ENCODE measurements at regions not wholly inside any gene's neighbourhood (a gene's known extent, or its start where the extent isn't known, plus 50 kb on each side); places are given as distances from the start of the nearest gene placed in this dataset.
A peak's percentile ranks its signal among the peaks of the same experiment; 100 is the strongest.
"Not testable (repeated sequence)": the region's sequence is repeated elsewhere in the genome, so short reads cannot be mapped to it uniquely, and the experiment has no call there.

- no peak for DNase-seq (ENCODE audit: low read depth)
Observed at GRCh38 chr2:129821445-129821844, 158.0 kb upstream of the RAB6C start.

GRCh38 chr2:129823044-129823443 is 156.4 kb upstream of the RAB6C start:
- no peak for DNase-seq (ENCODE audit: low read depth)

- no peak for DNase-seq (ENCODE audit: low read depth)
Observed at GRCh38 chr2:129827311-129828090, 152.0 kb upstream of the RAB6C start.

GRCh38 chr2:129828792-129829191 is 150.7 kb upstream of the RAB6C start:
- no peak for DNase-seq (ENCODE audit: low read depth)

- no peak for DNase-seq (ENCODE audit: low read depth)
Observed at GRCh38 chr2:129829588-129829987, 149.9 kb upstream of the RAB6C start.

GRCh38 chr2:129831018-129831417 is 148.4 kb upstream of the RAB6C start:
- no peak for DNase-seq (ENCODE audit: low read depth)

GRCh38 chr2:129833465-129833864 is 146.0 kb upstream of the RAB6C start:
- not testable (repeated sequence) for DNase-seq (ENCODE audit: low read depth)

GRCh38 chr2:129847043-129847442 is 132.4 kb upstream of the RAB6C start:
- DNase-seq (ENCODE audit: low read depth): no peak

GRCh38 chr2:129849559-129850160 is 129.8 kb upstream of the RAB6C start:
- DNase-seq (ENCODE audit: low read depth): no peak

- no peak for DNase-seq (ENCODE audit: low read depth)
Observed at GRCh38 chr2:129857200-129857599, 122.3 kb upstream of the RAB6C start.

- DNase-seq (ENCODE audit: low read depth): no peak
Observed at GRCh38 chr2:129859175-129859574, 120.3 kb upstream of the RAB6C start.

GRCh38 chr2:129860088-129860487 is 119.4 kb upstream of the RAB6C start:
- no peak for DNase-seq (ENCODE audit: low read depth)

- DNase-seq (ENCODE audit: low read depth): no peak
Observed at GRCh38 chr2:129861666-129862288, 117.7 kb upstream of the RAB6C start.

GRCh38 chr2:129862668-129863067 is 116.8 kb upstream of the RAB6C start:
- no peak for DNase-seq (ENCODE audit: low read depth)

GRCh38 chr2:129863350-129863749 is 116.1 kb upstream of the RAB6C start:
- no peak for DNase-seq (ENCODE audit: low read depth)

- DNase-seq (ENCODE audit: low read depth): no peak
Observed at GRCh38 chr2:129864719-129865118, 114.7 kb upstream of the RAB6C start.

- DNase-seq (ENCODE audit: low read depth): no peak
Observed at GRCh38 chr2:129865976-129866375, 113.5 kb upstream of the RAB6C start.

- no peak for DNase-seq (ENCODE audit: low read depth)
Observed at GRCh38 chr2:129866391-129866790, 113.1 kb upstream of the RAB6C start.

GRCh38 chr2:129868151-129868550 is 111.3 kb upstream of the RAB6C start:
- DNase-seq (ENCODE audit: low read depth): no peak

- no peak for DNase-seq (ENCODE audit: low read depth)
Observed at GRCh38 chr2:129870685-129871241, 108.7 kb upstream of the RAB6C start.

GRCh38 chr2:129872446-129872845 is 107.0 kb upstream of the RAB6C start:
- no peak for DNase-seq (ENCODE audit: low read depth)

- DNase-seq (ENCODE audit: low read depth): no peak
Observed at GRCh38 chr2:129876541-129876940, 102.9 kb upstream of the RAB6C start.

GRCh38 chr2:129877289-129877741 is 102.2 kb upstream of the RAB6C start:
- peak; percentile 70 for DNase-seq (ENCODE audit: low read depth)

Measured in stimulated activated CD8-positive, alpha-beta memory T cell treated with anti-CD3 and anti-CD28 coated beads, Interleukin-12 subunit alpha, Interleukin-12 subunit beta, amount 100 ng/mL, for 1 hour (primary cell).